ENCODE measurements at regions not wholly inside any gene's neighbourhood (a gene's known extent, or its start where the extent isn't known, plus 50 kb on each side); places are given as distances from the start of the nearest gene placed in this dataset.

- Histone ChIP-seq H3K36me3 (ENCODE audit: insufficient read depth, low read length) (no peaks in the 10 kb centered on the region), H3K9me3 (replicated peaks; ENCODE audit: low read length) (no peaks in the 10 kb centered on the region), H3K9ac (ENCODE audit: low read depth, low read length) (no peak overlapping the region), H3K27me3 (ENCODE audit: control insufficient read depth, insufficient read depth, low read length) (no peaks in the 10 kb centered on the region), H3K4me3 (ENCODE audit: low read length) (no peak overlapping the region), H3K4me1 (ENCODE audit: control insufficient read depth, insufficient read depth, low read length) (peaks cover 36% of the 10 kb centered on the region), H3K4me2 (ENCODE audit: low read length) (peak overlapping the region; percentile 53)
Measured at GRCh38 chr3:64291956-64292355, 66.7 kb upstream of the PRICKLE2 start.

DNA sequence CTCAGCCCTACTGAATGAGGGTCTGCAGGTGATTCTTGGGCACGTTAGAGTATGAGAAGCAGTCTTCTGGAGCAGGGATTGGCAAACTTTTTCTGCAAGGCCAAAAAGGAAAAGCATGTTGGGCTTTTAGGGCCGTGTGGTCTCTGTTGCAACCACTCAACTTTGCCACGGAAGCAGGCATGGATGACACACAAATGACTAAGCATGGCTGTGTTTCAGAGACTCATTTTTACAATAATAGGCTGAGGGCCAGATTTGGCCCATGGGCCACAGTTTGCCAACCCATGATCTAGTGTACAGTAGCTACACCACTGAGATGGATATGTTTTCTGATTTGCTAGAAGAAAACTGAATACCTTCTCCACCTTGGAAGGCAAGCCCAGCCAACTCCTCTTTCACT, 66.1 kb upstream of the PRICKLE2 start:
- Histone ChIP-seq H3K9me3 (replicated peaks; ENCODE audit: low read length) (no peaks in the 10 kb centered on the region), H3K9ac (ENCODE audit: low read depth, low read length) (no peak overlapping the region), H3K4me2 (ENCODE audit: low read length) (peak overlapping the region; percentile 53), H3K36me3 (ENCODE audit: insufficient read depth, low read length) (no peaks in the 10 kb centered on the region), H3K27me3 (ENCODE audit: control insufficient read depth, insufficient read depth, low read length) (no peaks in the 10 kb centered on the region), H3K4me1 (ENCODE audit: control insufficient read depth, insufficient read depth, low read length) (peaks cover 36% of the 10 kb centered on the region), H3K4me3 (ENCODE audit: low read length) (peak overlapping the region; percentile 4)

DNA sequence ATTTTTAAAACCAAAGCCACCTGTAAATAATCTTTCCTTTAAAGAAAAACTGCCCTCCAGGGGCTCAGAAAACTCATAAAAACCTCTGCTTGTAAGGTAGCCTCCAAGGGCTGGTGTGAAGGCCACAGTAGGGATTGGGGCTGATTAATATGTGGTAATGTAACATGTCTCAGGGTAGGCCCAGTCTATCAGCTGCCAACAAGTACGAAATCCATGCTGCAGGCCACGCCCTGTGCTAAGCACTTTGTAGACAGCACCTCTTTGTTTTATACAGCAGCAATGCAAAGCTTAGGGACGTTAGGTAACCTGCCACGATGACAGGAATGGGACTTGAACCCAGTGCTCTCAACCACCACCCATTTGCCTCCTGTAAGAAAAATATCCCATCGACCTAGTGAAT, 65.6 kb upstream of the PRICKLE2 start:
- H3K9ac ChIP-seq (ENCODE audit: low read depth, low read length): no peak overlapping the region
- H3K4me3 ChIP-seq (ENCODE audit: low read length): peak overlapping the region; percentile 4
- no peaks in the 10 kb centered on the region for H3K36me3 ChIP-seq (ENCODE audit: insufficient read depth, low read length)
- H3K4me2 ChIP-seq (ENCODE audit: low read length): peak overlapping the region; percentile 39
- H3K4me1 ChIP-seq (ENCODE audit: control insufficient read depth, insufficient read depth, low read length): peaks cover 35% of the 10 kb centered on the region
- no peaks in the 10 kb centered on the region for H3K27me3 ChIP-seq (ENCODE audit: control insufficient read depth, insufficient read depth, low read length)
- H3K9me3 ChIP-seq (replicated peaks; ENCODE audit: low read length): no peaks in the 10 kb centered on the region

DNA sequence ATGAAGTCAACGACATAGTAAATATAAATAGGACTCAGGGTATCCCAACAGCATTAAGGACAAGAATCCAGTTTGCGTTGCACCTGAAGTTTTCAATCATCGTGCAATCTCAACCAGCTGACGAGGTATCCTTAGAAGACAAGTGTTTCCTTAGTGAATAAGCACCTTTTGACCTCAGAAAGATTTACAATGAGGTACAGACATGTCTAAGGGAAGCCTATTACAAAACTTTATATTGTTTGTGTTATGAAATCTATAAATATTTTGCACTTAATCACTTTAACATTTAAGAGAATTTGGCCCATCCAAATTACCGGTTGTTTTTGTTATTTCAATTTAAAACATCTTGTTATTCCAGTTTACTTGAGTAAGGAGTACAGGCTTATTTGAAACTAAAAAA, 64.9 kb upstream of the PRICKLE2 start:
- Histone ChIP-seq H3K9ac (ENCODE audit: low read depth, low read length) (no peak overlapping the region), H3K9me3 (replicated peaks; ENCODE audit: low read length) (no peaks in the 10 kb centered on the region), H3K27me3 (ENCODE audit: control insufficient read depth, insufficient read depth, low read length) (no peaks in the 10 kb centered on the region), H3K36me3 (ENCODE audit: insufficient read depth, low read length) (no peaks in the 10 kb centered on the region), H3K4me2 (ENCODE audit: low read length) (no peak overlapping the region), H3K4me1 (ENCODE audit: control insufficient read depth, insufficient read depth, low read length) (peaks cover 29% of the 10 kb centered on the region), H3K4me3 (ENCODE audit: low read length) (no peak overlapping the region)

DNA sequence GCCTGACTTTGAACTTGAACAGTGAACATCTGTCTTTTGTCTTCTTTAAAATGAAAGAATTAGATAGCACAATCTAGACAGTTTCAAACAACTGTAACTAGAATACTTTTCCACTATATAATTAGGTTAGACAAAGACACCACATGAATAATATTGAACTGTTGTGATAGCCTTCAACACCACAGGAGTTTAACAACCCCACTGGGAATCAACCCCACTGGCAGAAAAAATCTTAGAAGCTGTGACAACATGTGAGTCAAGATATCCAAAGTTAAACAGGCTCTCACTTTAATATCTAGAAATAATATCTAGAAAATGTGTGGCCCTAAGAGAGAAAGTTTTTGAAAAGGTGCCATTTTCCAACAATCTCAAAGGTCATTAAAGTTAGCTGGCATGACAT, 64.4 kb upstream of the PRICKLE2 start:
- H3K4me3 ChIP-seq (ENCODE audit: low read length): no peak overlapping the region
- H3K9ac ChIP-seq (ENCODE audit: low read depth, low read length): no peak overlapping the region
- H3K4me1 ChIP-seq (ENCODE audit: control insufficient read depth, insufficient read depth, low read length): peaks cover 29% of the 10 kb centered on the region
- H3K9me3 ChIP-seq (replicated peaks; ENCODE audit: low read length): no peaks in the 10 kb centered on the region
- no peak overlapping the region for H3K4me2 ChIP-seq (ENCODE audit: low read length)
- H3K36me3 ChIP-seq (ENCODE audit: insufficient read depth, low read length): no peaks in the 10 kb centered on the region
- H3K27me3 ChIP-seq (ENCODE audit: control insufficient read depth, insufficient read depth, low read length): no peaks in the 10 kb centered on the region

DNA sequence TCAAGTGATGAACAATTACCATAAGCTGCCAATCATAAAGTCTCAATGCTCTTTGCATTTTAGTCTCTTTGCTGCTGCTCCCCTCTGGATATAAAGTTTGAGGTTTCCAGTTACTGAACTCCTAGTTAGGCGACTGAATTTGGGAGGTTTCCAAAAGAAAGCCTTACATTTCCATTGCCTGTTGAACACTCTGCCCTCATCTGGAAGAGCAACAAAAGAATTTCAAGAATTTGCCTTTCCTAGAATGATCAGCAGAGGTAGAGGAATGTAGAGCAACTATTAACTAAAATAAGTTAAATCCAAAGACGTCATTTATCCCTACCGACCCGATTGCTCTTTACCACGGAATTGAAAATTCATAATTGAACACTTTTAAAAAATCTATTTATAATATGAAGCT, 53.4 kb upstream of the PRICKLE2 start:
- H3K4me1 ChIP-seq (ENCODE audit: control insufficient read depth, insufficient read depth, low read length): no peaks in the 10 kb centered on the region
- H3K4me3 ChIP-seq (ENCODE audit: low read length): no peak overlapping the region
- H3K27me3 ChIP-seq (ENCODE audit: control insufficient read depth, insufficient read depth, low read length): no peaks in the 10 kb centered on the region
- no peak overlapping the region for H3K4me2 ChIP-seq (ENCODE audit: low read length)
- no peaks in the 10 kb centered on the region for H3K36me3 ChIP-seq (ENCODE audit: insufficient read depth, low read length)
- no peak overlapping the region for H3K9ac ChIP-seq (ENCODE audit: low read depth, low read length)
- H3K9me3 ChIP-seq (replicated peaks; ENCODE audit: low read length): no peaks in the 10 kb centered on the region

DNA sequence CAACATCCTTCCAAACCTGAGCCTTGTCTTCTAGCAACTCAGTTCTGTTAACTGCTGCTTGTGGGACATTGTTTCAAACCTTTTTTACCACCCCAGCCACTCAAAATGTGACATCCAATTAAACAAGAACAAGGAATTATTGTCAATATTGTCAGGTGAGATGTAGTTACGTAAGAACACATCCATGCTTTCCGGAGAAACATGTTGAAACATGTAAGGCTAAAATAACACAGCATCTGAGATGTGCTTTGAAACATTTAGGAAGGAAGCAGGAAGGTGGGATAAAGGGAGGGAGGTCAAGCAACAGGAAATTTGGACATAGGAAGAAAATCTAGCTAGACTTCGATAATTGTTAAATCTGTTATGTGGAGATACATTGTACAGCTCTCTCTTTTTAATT, 50.9 kb upstream of the PRICKLE2 start:
- Histone ChIP-seq H3K9ac (ENCODE audit: low read depth, low read length) (no peak overlapping the region), H3K4me1 (ENCODE audit: control insufficient read depth, insufficient read depth, low read length) (no peaks in the 10 kb centered on the region), H3K4me2 (ENCODE audit: low read length) (no peak overlapping the region), H3K36me3 (ENCODE audit: insufficient read depth, low read length) (no peaks in the 10 kb centered on the region), H3K4me3 (ENCODE audit: low read length) (no peak overlapping the region), H3K27me3 (ENCODE audit: control insufficient read depth, insufficient read depth, low read length) (no peaks in the 10 kb centered on the region), H3K9me3 (replicated peaks; ENCODE audit: low read length) (no peaks in the 10 kb centered on the region)

Data from skeletal muscle satellite cell (primary cell).